Sigmoid colon (tissue), 6 donors: ENCODE measurements at regions not wholly inside any gene's neighbourhood (a gene's known extent, or its start where the extent isn't known, plus 50 kb on each side); places are given as distances from the start of the nearest gene placed in this dataset.

ENCODE experiments used
- DNase-seq: peaks from one replicate; pipeline ENCODE4 v3.0.0-alpha.2; 2019
- H3K27ac ChIP-seq, 4 donors: fragments of 200-600 bp; sonication (generic); one replicate each; pipeline ENCODE4 v1.5.1; 2016 to 2019; ENCODE audit warnings: mild to moderate bottlenecking in 1 of 4
- H3K27me3 ChIP-seq, 3 donors: fragments of 200-600 bp; sonication (generic); one replicate each; pipeline ENCODE4 v1.5.1; 2019; ENCODE audit warnings: mild to moderate bottlenecking in 1 of 3
- H3K36me3 ChIP-seq, 4 donors: fragments of 200-600 bp; sonication (generic); one replicate each; pipeline ENCODE4 v1.5.1; 2016 to 2019
- H3K4me1 ChIP-seq, 4 donors: fragments of 200-600 bp; sonication (generic); one replicate each; pipeline ENCODE4 v1.5.1; 2017 to 2019
- H3K4me3 ChIP-seq, 4 donors: fragments of 200-600 bp; sonication (generic); one replicate each; pipeline ENCODE4 v1.5.1; 2017 to 2019; ENCODE audit warnings: mild to moderate bottlenecking in 2 of 4, moderate library complexity in 1 of 4
- H3K9me3 ChIP-seq, 4 donors: fragments of 200-600 bp in 3 of 4; sonication (generic) in 3 of 4; one replicate each; pipeline versions ENCODE4 v1.5.1 to v1.6.1; 2013 to 2019
- CTCF ChIP-seq, 4 experiments: fragments of 450-650 bp in 3 of 4; fragments of 200-600 bp in 1 of 4; IDR thresholded peaks; one replicate each; pipeline ENCODE4 v1.5.1; 2016 to 2019; ENCODE audit warnings: antibody characterized with exemption in 4 of 4, mild to moderate bottlenecking in 3 of 4, moderate library complexity in 2 of 4
- EP300 ChIP-seq, 4 donors: sonication (generic); formaldehyde crosslinking; IDR thresholded peaks; one replicate each; pipeline ENCODE4 v1.6.1; 2017; ENCODE audit warnings: antibody characterized with exemption in 4 of 4
- POLR2A ChIP-seq, 2 donors: fragments of 450-650 bp; IDR thresholded peaks; one replicate each; pipeline ENCODE4 v1.6.1; 2016; ENCODE audit warnings: antibody characterized with exemption in 2 of 2, mild to moderate bottlenecking in 2 of 2, moderate library complexity in 2 of 2
- POLR2AphosphoS5 ChIP-seq, 4 donors: sonication (generic); formaldehyde crosslinking; IDR thresholded peaks; one replicate each; pipeline ENCODE4 v1.6.1; 2017; ENCODE audit warnings: antibody characterized with exemption in 4 of 4
- WGBS, 2 donors: extraction: QIAGEN DNeasy Blood & Tissue Kit; methylation state at CpG; one replicate each; pipeline ENCODE4 v1.1.7; 2013; 5-methylcytosine and 5-hydroxymethylcytosine counted together
- intact Hi-C: fragments of 100-400 bp; cut with DNase I; formaldehyde crosslinking; loops from one replicate; pipeline ENCODE4 v1.15.1; 2023
- donor health status: healthy with polysubstance abuse.
- donor health status: healthy.

GRCh38 chr1:218867941-218868626 lies 305.6 kb upstream of the LYPLAL1 start:
- Histone ChIP-seq H3K4me1 (no peaks in the 10 kb centered on the region), H3K27ac (no peak overlapping the region), H3K4me3 (no peak overlapping the region), H3K36me3 (no peaks in the 10 kb centered on the region), H3K9me3 (no peaks in the 10 kb centered on the region), H3K27me3 (no peaks in the 10 kb centered on the region)
- intact Hi-C loops, result no loop called here
- DNase-seq, result no peak
- TF ChIP-seq POLR2A (IDR thresholded peaks at IDR 0.05), result no peak
- TF ChIP-seq POLR2AphosphoS5 (IDR thresholded peaks at IDR 0.05), result no peak
- no peak for TF ChIP-seq CTCF (IDR thresholded peaks at IDR 0.05)
- TF ChIP-seq EP300 (IDR thresholded peaks at IDR 0.05), result no peak
- 67 to 82% methylated on average over 3 of the region's 3 CpGs for WGBS, 2 donors

- H3K4me1 ChIP-seq, result no peaks in the 10 kb centered on the region
- intact Hi-C loops, result no loop called here
- DNase-seq, result no peak
- no peak overlapping the region for H3K27ac ChIP-seq
- H3K27me3 ChIP-seq, result no peaks in the 10 kb centered on the region
- no peaks in the 10 kb centered on the region for H3K36me3 ChIP-seq
- no peak overlapping the region for H3K4me3 ChIP-seq
- no peaks in the 10 kb centered on the region for H3K9me3 ChIP-seq
- TF ChIP-seq POLR2A (IDR thresholded peaks at IDR 0.05) (no peak), POLR2AphosphoS5 (IDR thresholded peaks at IDR 0.05) (no peak), CTCF (IDR thresholded peaks at IDR 0.05) (no peak), EP300 (IDR thresholded peaks at IDR 0.05) (no peak)
Observed at GRCh38 chr1:218869276-218869675, 304.4 kb upstream of the LYPLAL1 start.

- H3K27me3 ChIP-seq, result no peaks in the 10 kb centered on the region
- H3K4me1 ChIP-seq, result no peaks in the 10 kb centered on the region
- no peak for DNase-seq
- no peak overlapping the region for H3K4me3 ChIP-seq
- no peaks in the 10 kb centered on the region for H3K9me3 ChIP-seq
- 47 to 51% methylated on average over 4 of the region's 4 CpGs for WGBS, 2 donors
- no peaks in the 10 kb centered on the region for H3K36me3 ChIP-seq
- H3K27ac ChIP-seq, result no peak overlapping the region
- intact Hi-C loops, result no loop called here
- TF ChIP-seq POLR2A (IDR thresholded peaks at IDR 0.05) (no peak), EP300 (IDR thresholded peaks at IDR 0.05) (no peak), CTCF (IDR thresholded peaks at IDR 0.05) (no peak), POLR2AphosphoS5 (IDR thresholded peaks at IDR 0.05) (no peak)
Observed at GRCh38 chr1:218872026-218872425, 301.7 kb upstream of the LYPLAL1 start.

- Histone ChIP-seq H3K27me3 (no peaks in the 10 kb centered on the region), H3K27ac (no peak overlapping the region), H3K9me3 (no peaks in the 10 kb centered on the region), H3K36me3 (no peaks in the 10 kb centered on the region), H3K4me3 (no peak overlapping the region), H3K4me1 (no peaks in the 10 kb centered on the region)
- intact Hi-C loops, result no loop called here
- no peak for DNase-seq
- TF ChIP-seq CTCF (IDR thresholded peaks at IDR 0.05) (no peak), POLR2AphosphoS5 (IDR thresholded peaks at IDR 0.05) (no peak), POLR2A (IDR thresholded peaks at IDR 0.05) (no peak), EP300 (IDR thresholded peaks at IDR 0.05) (no peak)
- 90% methylated on average over 1 of the region's 1 CpG for WGBS, 2 donors
Observed at GRCh38 chr1:218872928-218873327, 300.8 kb upstream of the LYPLAL1 start.

- H3K4me3 ChIP-seq, result no peak overlapping the region
- no peaks in the 10 kb centered on the region for H3K4me1 ChIP-seq
- H3K27me3 ChIP-seq, result no peaks in the 10 kb centered on the region
- intact Hi-C loops, result no loop called here
- DNase-seq, result no peak
- no peak overlapping the region for H3K27ac ChIP-seq
- 68 to 73% methylated on average over 4 of the region's 4 CpGs for WGBS, 2 donors
- H3K9me3 ChIP-seq, result no peaks in the 10 kb centered on the region
- no peaks in the 10 kb centered on the region for H3K36me3 ChIP-seq
- no peak for TF ChIP-seq EP300 (IDR thresholded peaks at IDR 0.05)
- no peak for TF ChIP-seq POLR2A (IDR thresholded peaks at IDR 0.05)
- no peak for TF ChIP-seq CTCF (IDR thresholded peaks at IDR 0.05)
- no peak for TF ChIP-seq POLR2AphosphoS5 (IDR thresholded peaks at IDR 0.05)
Observed at GRCh38 chr1:218874313-218874712, 299.4 kb upstream of the LYPLAL1 start.
